ENCODE measurements at regions not wholly inside any gene's neighbourhood (a gene's known extent, or its start where the extent isn't known, plus 50 kb on each side); places are given as distances from the start of the nearest gene placed in this dataset.

DNA sequence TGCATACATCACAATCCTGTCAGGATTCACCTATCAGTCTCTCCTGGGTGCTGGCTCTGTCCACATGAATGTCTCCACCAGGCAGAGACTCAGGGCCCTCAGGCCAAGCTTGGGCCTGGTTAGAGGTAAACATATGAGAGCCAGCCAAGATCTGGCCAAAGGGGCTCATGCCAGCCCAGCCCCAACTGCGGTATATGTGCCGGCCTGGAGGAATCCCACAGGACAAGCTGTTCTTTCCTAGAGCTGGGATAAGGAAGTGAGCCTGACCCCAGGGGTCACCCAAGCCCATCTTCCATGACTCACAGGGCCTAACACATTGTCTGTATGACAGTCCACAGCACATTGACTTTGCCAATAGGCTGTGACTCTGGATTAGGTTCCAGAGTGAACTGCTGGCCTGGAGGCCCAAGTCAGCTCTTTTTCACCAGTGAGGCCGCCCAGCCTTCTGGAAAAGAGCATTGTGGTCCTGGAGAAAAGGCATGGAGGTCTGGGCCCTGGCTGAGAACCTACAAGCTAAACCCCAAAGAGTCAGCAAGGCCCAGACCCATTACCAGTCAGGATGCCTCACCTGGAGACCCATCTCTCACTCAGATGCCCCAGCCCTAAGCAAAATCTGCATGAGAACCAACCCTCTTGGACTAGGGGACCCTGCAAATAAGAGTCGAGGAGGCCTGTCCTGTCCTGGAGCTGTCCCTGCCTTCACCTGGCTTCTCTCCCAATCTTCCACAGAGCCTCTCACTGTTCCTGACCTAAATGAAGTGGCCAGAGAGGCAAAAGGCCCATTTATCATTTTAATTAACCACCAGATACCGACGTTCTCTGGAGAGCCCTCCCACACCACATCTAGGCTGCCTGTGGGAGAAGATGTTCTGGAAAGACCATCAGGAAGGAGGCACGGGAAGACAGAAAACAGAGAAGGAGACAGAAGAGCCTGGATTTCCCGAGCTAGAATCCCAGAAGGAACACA lies 120.9 kb upstream of the PKDCC start:
- no peak for FAIRE-seq

DNA sequence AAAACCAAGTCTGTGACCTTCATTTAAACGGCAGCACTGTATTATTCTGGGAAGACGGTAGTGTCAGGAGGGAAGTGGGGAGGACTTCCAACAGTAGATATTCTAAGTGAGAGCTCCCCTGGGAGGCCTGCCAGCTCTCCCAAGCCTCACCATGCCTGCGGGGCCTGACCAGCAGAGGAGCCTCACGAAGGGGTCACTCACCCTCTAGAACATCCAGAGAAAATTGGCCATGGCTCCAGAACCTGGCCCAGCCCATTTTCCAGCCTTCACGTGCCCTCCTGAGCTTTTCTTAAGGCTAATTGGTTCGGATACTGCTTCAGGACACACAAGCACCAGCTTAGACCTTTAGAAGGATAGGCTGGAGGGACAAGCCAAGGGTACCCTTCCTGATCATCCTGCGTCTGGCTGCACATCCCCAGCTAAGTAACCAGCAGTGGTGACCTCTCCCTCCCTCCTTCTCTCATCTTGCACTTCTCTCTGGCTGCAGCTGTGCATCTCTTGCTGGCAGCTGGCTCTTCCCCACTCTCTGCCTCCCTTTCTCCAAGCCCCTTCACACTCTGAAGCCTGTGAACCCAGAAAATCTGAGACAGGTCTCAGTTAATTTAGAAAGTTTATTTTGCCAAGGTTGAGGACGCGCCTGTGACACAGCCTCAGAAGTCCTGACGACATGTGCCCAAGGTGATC lies 120.1 kb upstream of the PKDCC start:
- FAIRE-seq, result no peak

DNA sequence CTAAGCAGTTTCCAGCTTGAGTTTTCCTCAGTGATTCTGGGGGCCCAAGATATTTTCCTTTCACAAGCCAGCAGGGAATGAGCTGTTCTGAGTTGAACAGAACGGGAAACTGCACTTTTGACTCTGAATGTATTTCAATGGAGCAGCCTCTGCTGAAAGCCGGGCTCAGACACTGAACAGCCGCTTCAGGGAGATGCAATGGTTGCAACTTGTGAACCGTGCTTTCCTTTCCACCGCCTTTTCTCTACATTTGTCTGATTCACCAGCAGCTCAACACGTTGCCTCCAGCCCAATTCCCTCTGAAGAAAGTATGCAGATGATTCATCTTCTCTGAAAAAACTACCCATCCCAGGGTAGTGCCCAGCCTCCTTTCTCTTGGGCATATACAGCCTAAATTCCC lies 119.3 kb upstream of the PKDCC start:
- FAIRE-seq, result no peak

DNA sequence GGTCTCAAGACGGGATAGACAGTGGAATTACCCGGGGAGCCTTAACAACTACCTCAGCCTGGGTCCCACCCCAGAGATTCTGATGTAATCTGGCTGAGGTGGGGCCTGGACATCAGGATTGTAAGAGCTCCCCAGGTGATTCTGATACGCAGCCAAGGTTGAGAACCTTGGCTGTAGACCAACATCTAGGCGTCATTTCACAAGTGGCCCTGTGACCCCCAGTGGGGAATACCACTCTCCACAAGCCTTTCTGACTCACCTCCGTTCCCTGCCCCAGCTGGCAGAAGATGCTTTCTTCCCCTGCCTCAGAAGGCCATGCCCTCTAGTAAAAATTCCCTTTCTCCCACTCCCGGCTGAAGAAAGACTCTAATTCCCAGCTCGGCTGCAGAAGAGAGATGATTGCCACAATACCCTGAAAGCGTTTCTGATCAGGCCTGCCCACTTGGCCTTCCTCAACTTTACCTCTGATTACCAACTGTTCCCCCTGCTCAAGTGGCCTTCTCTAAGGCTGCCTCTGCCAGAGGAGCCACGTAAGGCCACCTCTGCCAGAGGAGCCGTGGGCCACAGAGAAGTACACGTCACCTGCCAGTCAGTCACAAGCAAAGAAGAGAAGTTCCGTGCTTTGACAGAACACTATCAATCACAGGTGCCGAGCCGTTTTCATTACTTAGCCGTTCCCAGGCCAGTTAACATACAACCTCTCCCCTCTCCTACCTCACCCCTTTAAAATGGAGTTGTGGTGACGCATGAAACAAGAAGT lies 116.8 kb upstream of the PKDCC start:
- no peak for FAIRE-seq

DNA sequence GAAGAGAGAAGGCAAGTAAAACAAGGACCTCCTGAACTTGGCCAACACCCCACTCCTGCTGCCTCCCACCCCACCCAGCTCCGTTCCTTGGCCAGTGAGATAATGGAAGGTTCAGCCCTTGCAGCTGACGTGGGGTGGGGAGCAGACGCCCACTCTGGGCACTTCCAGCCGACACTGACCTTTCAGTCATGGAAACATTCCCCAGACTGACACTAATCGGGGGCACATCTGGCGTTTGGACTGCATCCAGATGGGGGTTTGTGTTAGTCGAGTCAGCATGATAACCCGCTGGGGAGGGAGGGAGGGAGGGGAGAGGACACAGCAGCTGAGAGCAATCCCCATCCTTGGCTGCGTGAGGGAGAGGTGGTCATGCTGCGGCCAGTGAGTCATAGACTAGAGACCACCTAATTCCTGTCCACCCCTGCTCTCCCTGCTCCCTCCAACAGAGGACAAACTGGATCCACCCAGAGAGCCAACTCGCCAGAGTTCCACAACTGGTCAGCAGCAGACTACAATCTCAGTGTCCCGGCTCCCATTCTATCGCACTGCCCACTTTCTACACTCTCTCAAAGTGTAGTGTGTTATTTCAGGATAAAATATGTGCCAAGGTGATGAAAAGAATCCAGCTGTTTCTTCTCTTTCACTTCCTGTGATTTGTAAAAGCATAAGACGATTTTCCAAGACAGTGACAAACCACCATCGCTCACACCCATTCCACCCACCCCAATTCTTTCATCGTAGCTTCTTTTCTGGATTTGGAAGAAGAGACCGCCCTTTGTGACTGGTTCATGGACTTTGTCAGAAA lies 115.4 kb upstream of the PKDCC start:
- FAIRE-seq, result no peak

DNA sequence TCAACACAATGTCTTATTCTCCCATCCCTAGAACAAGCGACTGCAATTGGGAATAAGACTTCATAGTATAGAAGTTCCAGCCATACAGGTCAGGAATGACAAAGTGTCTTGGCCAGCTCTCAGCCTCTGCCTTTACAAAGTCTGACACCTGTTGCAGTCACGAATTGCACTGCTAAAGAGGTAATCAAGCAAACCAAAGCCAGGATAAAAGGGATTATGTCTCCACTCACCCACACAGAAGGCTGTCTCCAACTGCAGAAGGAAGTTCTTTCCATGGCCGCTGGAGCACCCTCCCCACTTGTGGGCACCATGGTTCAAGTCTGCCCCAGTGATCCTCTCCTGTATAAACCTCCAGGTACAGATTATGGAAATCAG lies 114.8 kb upstream of the PKDCC start:
- FAIRE-seq, result no peak

DNA sequence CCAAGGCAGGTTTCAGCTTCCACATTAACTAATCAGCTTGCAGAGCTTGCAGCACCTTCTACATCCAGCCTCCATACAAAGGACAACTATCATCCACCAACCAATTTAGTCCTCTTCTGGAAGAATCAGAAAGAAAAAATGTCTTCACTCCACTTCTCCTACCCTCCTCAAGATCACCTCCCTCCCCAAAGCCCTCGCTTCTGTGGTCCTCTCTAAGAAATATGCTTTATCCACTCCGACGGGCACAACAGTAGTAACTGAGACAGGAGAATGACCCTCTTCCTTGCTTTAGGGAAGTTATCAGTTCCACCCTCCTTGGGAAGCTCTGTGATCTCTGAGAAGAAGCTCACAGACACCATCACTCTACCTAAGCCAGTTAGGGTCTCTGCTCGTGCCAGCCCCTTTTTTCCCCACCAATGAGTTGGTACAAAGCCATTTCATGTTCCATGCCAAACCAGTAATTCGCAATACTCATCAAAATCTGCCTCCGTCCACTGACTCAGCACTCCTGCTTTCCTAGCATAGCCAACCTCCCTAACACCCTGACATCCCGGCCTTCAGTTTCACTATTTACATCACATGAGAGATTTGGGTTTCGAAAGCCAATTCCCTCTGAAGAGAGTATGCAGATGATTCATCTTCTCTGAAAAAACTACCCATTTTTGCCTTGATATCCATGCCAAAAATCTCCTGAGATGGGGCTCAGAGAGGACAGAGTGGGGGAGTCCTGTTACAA lies 114.1 kb upstream of the PKDCC start:
- FAIRE-seq, result no peak

DNA sequence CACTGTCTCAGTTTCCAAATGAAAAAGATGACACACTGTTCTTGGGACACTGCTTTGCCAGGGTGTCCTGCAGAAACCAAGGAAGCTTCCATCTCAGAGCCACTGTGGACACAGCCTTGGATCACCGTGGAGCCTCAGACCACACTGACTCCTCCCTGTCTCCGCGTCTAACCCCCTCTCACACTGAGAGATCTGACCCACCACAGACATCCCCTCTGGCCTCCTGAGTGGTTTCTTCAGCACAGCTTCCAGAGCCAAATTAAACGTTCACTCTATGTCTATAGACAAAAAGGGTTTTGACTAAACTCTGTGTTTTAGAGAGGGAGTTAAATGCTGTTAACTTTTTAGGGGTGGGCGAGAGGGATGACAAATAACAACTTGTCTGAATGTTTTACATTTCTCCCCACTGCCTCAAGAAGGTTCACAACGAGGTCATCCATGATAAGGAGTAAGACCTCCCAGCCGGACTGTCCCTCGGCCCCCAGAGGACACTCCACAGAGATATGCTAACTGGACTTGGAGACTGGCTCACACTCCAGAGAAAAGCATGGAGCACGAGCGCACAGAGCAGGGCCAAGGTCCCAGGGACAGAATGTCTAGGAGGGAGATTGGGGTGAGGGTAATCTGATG lies 113.4 kb upstream of the PKDCC start:
- FAIRE-seq, result no peak

DNA sequence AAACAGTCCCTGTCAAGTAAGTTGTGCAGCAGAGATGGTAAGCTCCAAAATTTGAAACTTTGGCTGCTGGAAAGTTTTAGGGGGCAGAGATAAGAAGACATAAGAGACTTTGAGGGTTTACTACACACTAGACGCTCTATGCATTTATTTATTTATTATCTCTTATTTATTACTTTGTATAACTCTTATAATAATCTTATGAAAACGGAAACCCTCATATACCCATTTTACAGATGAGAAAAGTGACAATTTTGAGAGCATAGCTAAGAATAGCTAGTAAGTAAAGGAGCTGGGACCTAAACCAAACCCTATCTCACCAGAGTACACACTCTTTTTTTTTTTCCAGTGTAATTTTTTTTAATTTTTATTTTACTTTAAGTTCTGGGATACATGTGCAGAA lies 112.8 kb upstream of the PKDCC start:
- no peak for FAIRE-seq

DNA sequence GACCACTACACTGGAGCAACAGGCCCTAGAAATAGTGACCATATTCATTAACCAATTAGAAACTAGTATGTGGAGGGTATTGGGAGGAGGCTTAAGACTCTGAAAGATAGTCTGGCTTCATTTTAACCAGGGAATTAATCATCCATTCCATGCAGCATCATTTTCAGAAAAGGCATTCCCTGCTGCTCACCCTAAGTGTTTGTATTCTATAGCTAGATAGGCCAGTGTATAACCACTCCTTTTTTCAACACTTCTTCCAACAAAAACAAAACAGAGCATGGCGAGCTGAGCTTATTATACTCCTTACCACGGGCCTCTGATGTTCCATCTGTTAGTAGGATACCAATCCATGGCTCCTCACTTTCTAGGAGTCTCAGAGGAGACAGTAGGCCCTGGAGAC lies 112.0 kb upstream of the PKDCC start:
- FAIRE-seq, result no peak

DNA sequence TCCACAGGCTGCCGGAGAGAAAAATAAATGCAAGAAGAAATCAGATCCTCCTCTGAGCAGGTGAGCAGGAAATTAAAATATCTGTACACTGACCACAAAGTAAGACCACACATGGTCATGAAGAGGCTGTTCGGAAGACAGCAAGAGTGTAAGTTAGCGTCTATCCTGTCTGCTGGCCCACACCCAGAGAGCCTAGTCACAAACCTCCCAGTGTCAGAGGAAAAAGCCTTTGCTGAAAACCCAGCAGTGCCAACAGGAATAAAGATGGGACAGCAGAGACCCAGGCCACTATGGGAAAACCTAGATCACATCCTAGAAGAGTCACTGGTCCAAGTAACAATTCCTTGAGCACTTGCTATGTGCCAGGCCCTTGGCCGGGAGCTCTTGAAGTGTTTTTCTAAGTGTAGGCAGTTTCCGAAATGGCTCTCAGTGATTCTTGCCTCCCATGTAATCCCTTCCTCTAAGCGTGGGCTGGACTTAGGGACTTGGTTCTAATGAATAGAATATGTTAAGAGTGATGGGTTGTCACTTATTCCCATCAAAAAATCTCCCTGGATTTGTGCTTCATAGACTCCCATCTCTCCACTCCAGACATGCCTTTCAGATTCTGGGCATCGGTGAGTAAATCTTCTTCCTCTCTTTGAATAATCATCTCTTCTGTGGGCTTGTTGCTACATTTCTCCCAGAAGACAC lies 110.9 kb upstream of the PKDCC start:
- no peak for FAIRE-seq

DNA sequence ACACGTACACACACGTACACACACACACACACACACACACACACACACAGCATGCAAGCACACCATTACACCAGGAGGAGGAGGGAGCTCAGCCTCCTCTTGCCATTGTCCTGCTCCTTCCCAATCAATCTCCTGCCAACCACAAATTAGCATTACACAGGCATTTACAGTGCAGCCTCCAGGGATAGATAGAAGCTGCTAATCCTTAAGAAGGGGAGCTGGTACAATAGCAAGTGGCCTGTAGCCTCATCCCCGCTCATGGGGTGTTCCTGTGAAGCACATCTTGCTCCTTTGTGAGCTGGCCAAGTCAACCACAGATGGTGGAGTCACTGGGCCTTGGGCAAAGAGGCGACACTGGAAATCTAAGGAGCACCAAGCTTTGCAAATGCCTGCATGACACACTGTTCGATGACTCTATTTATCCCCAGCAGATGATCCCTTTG lies 110.3 kb upstream of the PKDCC start:
- no peak for FAIRE-seq

DNA sequence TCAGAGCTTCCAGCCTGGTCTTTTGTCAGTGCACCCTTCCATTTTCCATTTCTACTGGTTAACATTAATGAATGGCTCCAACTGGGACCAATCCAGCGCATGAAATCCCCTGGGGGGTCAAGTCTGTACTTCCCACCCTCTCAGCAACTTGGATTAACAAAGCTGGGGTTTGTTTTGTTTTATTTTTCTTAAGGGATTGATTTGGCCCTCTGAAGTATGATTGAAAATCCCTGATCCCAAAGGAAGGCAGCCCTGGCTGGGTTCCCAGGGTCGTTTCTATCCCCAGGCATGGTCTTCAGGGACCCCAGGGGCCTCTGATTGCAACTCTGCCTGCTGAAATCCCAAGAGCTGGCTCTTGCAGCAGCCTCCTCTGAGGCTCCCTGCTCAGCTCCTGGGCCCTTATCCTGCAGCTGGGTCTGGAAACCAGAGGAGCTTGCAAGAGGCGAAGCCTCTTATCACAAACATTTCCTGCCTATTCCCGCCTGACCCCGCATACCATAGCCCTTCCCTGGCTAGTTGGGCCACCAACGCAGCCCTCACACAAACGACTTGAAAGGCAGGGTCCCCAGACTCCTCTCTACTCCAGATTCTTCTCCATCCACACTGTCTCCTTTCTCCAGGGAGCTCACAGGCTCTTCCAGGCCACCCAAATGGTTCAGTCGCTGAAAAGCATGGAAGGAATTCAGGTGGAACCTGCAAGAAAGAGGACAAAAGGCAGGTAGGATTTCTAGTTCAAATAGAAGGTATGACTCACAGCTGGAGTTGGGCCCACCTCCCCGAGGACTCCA lies 109.7 kb upstream of the PKDCC start:
- no peak for FAIRE-seq

DNA sequence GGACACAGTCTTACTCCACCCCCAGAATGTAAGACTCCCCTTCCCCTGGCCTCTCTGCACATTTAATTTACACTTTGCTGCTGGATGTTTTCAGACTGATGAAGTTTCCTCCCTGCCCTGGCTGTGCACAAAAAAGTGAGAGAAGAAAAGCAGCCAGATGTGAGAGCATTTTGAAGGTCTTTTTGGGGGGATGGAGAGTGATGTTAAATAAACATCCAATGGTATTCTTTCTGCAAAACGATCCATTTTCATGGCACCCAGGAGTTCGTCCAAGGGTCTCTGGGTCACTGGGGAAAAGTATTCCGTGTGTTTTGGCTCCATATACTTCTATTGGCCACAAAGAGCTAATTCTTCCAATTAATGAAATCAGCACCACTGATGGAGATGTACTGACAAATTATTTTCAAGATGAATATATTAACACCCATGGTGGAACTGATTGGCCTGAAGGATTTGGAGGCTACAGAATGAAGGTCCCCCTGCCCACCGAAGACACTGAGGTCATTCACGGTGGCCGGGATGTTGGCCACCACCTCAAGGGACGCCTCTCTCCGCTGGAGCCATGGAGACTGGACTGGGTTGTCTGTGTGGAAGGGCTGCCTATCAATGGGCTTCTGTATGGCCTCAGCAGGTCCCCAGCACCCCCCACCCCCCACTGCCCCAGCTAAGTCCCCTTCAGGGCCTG lies 107.6 kb upstream of the PKDCC start:
- no peak for FAIRE-seq

DNA sequence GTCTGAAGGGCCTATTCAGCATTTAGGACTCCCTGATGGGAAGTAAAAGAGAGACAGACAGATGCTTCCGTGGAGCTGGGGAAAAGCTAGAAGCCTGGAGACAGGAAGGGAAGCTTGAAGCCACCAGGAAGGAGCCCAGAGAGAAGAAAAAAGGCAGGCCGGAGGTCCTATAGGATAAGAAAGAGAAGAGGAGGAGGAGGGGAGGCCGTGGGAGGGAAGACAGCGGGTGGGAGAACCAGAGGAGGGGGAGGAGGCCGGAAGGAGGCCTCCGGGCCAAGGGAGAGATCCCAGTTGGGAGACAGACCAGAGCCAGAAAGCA lies 107.1 kb upstream of the PKDCC start:
- FAIRE-seq, result no peak

DNA sequence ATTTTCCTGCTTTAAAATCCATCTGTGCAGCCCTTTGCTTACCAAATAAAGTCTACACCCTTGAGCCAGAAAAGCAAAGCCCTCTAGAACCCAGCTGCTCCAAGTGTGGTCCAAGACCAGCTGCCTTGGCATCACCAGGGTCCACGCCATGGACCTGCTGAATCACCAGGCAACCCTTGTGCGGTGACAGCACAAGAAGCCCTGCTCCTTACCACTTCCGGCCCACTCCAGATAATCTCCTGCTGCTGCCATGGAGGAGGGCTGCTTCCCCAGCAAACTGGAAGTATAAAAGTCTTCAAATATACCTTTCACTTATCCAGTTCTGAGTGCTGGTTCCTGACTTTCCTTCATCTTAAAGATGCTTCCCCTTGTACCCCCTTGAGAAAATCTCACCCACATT lies 106.0 kb upstream of the PKDCC start:
- FAIRE-seq, result no peak

DNA sequence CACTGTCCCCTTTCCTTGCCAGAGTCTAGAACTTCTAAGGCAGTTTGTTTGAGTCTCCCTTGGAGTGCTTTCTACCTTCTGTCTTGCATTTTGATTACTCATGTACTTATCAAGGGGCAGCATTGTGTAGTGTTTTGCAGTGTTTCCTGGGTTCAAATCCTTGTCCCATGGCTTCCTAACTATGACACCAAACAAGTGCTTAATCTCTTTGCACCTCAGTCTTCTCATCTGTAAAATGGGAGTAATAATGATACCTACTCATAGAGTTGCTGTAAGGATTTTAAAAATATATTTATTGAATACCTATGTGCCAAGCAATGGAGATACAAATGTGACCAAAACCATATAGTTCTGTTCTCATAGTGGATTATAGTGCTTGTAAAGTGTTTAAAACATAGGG lies 105.5 kb upstream of the PKDCC start:
- FAIRE-seq, result no peak

DNA sequence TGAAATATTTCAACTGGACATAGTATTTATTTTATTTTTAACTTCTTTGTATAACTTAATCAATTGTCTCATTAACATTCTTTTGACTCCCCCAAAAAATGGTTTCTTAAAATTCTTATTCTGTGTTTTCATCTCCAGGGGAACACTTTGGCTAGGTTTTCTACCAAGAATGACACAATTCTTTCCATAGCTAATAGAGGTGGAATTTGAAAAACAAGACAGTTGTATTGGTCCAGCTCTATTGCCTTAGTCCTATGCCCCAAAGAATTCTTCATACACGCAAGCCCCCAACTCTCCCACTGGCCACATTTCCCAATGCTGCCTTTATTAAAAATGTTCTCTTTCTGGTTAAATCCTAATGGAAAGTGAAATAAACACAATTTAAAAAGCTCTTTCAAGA lies 104.7 kb upstream of the PKDCC start:
- no peak for FAIRE-seq

DNA sequence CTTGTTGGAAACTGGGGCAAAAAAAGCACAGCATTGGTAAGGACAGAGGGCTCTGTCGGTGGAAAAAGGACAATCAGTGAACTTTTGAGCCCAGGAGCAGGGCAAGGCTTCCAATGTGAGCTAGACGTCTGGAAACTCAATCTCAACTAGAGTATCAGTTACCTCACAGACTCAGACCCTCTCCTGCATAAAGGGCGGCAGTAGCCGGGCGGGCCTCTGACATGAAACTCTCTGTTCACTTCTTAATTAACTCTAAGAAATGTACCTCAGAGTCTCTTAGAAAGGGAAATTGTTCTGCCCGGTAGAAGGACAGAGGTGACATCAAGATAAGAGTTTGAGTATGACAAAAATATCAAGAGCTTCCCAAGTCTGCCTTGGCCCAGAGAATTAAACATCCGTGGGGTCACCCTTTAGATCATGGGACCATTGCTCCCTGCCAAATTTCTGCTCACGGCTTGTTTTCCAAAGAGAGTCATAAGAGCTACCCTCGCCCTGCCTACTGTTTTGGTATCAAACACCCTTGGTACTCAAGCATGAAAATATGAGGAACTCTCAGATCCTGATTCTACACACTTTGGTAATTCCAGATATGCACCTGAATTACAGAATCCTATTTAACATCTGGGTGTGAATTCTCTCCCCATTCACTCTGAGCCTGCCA lies 103.5 kb upstream of the PKDCC start:
- no peak for FAIRE-seq
